Ishikawa (cell line): ENCODE measurements at regions not wholly inside any gene's neighbourhood (a gene's known extent, or its start where the extent isn't known, plus 50 kb on each side); places are given as distances from the start of the nearest gene placed in this dataset.

Experiments used
- EP300 ChIP-seq: IDR thresholded peaks from 2 replicates; pipeline ENCODE4 v1.6.1; 2012; ENCODE audit warnings: borderline replicate concordance
- RAD21 ChIP-seq: IDR thresholded peaks from 2 replicates; pipeline ENCODE4 v1.6.1; 2012; ENCODE audit warnings: low read depth
- TAF1 ChIP-seq: IDR thresholded peaks from 2 replicates; pipeline ENCODE4 v1.6.1; 2012; ENCODE audit warnings: low read depth, mild to moderate bottlenecking
- TCF12 ChIP-seq: IDR thresholded peaks from 2 replicates; pipeline ENCODE4 v1.6.1; 2012; ENCODE audit warnings: low read depth
- YY1 ChIP-seq: IDR thresholded peaks from 2 replicates; pipeline ENCODE4 v1.6.1; 2012; ENCODE audit warnings: low read depth
- TF ChIP-seq, protein P1 (sequence below): IDR thresholded peaks from 2 replicates; pipeline ENCODE4 v1.6.1; 2012
- TF ChIP-seq, protein P2 (sequence below): IDR thresholded peaks from 2 replicates; pipeline ENCODE4 v1.6.1; 2012; ENCODE audit warnings: low read depth, mild to moderate bottlenecking
- TF ChIP-seq, protein P3 (sequence below): IDR thresholded peaks from 2 replicates; pipeline ENCODE4 v1.6.1; 2012

DNA sequence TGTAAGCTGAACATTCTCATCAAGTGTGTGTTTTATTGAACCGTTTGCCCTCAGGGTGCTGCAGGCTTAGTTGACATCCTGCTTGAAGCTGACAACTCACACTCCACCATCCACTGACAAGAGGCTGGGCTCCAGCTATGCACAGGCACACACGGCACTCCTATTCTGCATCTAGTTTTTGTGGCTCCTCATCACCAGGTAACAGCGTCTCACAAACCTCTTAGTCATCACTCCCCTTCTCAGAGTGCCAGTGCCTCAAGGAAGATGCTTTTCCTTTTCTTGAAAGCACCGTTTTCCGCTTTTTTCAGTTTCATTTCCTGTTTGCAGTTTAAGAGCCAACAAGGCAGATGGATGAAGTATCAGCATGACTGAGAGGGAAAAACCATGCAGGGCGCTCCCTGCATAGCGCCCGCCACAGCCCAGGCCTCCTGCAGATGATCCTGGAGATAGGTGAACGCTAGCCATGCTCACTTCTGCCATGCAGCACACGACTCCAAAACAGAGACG, 491.2 kb downstream of the COG6 start:
- TF ChIP-seq, protein P1, sequence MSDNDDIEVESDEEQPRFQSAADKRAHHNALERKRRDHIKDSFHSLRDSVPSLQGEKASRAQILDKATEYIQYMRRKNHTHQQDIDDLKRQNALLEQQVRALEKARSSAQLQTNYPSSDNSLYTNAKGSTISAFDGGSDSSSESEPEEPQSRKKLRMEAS, result no peak
- TF ChIP-seq RAD21 (no peak), TAF1 (no peak), TCF12 (no peak), EP300 (no peak), YY1 (no peak)
- TF ChIP-seq, protein P2, sequence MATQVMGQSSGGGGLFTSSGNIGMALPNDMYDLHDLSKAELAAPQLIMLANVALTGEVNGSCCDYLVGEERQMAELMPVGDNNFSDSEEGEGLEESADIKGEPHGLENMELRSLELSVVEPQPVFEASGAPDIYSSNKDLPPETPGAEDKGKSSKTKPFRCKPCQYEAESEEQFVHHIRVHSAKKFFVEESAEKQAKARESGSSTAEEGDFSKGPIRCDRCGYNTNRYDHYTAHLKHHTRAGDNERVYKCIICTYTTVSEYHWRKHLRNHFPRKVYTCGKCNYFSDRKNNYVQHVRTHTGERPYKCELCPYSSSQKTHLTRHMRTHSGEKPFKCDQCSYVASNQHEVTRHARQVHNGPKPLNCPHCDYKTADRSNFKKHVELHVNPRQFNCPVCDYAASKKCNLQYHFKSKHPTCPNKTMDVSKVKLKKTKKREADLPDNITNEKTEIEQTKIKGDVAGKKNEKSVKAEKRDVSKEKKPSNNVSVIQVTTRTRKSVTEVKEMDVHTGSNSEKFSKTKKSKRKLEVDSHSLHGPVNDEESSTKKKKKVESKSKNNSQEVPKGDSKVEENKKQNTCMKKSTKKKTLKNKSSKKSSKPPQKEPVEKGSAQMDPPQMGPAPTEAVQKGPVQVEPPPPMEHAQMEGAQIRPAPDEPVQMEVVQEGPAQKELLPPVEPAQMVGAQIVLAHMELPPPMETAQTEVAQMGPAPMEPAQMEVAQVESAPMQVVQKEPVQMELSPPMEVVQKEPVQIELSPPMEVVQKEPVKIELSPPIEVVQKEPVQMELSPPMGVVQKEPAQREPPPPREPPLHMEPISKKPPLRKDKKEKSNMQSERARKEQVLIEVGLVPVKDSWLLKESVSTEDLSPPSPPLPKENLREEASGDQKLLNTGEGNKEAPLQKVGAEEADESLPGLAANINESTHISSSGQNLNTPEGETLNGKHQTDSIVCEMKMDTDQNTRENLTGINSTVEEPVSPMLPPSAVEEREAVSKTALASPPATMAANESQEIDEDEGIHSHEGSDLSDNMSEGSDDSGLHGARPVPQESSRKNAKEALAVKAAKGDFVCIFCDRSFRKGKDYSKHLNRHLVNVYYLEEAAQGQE, result no peak
- TF ChIP-seq, protein P3, sequence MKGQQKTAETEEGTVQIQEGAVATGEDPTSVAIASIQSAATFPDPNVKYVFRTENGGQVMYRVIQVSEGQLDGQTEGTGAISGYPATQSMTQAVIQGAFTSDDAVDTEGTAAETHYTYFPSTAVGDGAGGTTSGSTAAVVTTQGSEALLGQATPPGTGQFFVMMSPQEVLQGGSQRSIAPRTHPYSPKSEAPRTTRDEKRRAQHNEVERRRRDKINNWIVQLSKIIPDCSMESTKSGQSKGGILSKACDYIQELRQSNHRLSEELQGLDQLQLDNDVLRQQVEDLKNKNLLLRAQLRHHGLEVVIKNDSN, result no peak
